GM21515 (cell line): ENCODE measurements at regions not wholly inside any gene's neighbourhood (a gene's known extent, or its start where the extent isn't known, plus 50 kb on each side); places are given as distances from the start of the nearest gene placed in this dataset.
"Not testable (repeated sequence)": the region's sequence is repeated elsewhere in the genome, so short reads cannot be mapped to it uniquely, and the experiment has no call there.

Experiments used
- ATAC-seq: cut with Tn5 transposase; IDR thresholded peaks from one replicate; pipeline ENCODE4 v1.9.1; 2021; ENCODE audit not compliant: unreplicated experiment

DNA sequence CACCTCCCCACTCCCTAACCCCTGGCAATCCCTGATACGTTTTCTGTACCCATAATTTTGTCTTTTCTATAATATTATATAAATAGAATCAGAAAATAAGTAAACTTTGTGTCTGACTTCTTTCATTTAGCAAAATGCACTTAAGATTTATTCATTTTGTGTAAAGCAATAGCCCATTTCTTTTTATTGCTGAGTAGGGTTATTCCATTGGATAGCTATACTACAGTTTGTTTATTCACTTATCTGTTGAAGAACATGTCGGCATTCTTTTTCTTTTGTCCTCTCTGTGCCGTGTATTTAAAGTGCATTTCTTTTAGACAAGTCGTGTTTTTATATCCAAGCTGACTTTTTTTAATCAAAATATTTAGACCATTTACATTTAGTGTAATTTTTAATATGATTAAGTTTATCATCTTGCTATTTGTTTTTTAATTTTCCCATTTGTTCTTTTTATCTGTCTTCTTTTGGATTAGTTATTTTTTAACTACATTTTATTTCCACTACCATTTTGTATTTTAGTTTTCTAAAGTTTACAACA lies 176.4 kb upstream of the TSHZ3 start:
- no peak for ATAC-seq

DNA sequence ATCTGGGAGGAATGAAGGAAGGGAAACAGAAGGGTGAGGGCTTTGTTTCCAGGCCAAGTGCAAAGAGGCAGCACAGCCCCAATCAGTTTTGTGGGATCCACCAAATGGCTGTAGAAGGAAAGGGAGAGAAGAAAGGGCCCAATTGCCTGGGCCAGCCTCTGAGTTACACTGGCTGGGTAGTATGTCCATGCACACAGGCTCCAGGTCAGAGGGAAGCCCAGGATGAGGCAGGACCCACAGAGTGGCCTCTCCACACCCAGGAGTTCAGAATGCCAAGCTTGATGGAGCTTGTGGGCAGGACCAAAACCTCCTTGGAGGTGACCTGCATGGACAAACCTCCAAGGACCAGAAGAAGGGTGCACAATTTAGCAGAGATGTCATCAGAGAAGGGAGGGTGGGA lies 178.2 kb upstream of the TSHZ3 start:
- ATAC-seq = no peak

DNA sequence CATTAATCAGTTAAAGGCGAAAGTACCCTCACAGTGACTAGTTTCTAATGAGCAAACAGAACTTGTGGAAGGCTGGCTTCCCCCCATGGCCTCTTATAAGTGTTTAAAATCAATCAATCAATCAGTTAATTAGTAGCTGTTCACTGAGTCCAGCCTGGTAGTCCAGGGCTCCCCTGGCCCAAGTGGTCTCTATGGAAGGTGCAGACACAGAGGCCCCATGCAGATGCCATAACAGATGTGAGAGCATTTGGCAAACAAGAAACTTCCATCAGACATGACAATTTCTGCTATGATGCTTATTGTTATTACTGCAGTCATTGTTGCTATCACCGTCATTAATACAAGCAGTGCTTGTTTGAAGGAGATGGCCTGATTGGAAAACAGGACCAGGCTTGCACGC lies 179.0 kb upstream of the TSHZ3 start:
- ATAC-seq = no peak

DNA sequence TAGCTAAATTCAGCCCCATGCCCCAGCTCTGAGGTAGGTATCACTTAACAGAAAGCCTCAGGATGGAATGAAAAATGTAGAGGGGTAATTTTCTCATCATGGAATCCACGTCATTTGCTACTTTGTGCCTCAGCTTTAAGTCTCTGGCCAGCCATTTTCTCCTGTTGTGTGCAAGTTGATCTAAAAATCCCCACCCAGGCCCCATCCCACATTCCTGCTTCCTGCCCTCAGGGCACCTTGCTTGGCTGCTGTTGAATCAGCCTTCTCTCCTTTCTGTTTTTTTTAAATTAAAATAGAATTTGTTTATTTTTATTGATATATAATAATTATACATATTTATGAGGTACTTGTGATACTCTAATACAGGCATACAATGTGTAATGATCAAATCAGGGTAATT lies 179.9 kb upstream of the TSHZ3 start:
- no peak for ATAC-seq

DNA sequence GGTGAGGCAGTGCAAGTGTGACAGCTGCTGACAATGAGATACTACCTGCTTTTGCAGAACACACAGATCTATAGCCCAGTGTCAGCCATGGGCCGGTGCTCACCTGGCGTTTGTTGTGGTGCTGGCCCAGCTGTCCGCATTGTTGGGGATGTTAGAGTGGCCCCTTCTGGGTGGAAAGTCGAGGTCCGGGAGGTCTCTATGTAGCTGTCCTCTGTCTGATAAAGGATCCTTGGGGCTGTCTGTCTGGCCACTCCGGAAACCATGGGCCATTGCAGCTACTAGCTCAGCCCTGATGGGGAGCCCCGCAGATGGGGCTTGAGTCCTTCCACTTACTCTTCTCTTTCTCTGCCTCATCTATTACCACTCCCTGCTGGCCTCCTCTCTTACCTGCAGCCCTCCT lies 181.5 kb upstream of the TSHZ3 start:
- no peak for ATAC-seq

DNA sequence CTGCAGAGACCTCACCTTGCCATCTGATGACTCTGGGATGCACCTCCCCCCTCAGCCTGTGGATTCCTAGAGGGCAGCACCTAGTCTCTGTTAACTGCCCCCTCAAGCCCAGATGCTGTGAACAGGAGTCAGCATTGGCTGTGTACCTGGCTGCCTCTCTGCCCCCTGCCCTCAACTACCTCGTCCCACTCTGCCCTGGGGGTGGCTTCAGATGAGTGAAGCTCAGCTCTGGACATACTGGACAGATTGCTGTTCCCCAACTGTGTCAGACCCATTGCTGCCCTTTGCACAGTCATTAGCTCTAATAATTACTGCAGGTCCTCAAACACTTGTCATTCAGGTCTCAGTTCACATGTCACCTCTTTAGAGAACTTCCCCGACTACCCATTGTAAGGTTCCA lies 182.1 kb upstream of the TSHZ3 start:
- no peak for ATAC-seq

DNA sequence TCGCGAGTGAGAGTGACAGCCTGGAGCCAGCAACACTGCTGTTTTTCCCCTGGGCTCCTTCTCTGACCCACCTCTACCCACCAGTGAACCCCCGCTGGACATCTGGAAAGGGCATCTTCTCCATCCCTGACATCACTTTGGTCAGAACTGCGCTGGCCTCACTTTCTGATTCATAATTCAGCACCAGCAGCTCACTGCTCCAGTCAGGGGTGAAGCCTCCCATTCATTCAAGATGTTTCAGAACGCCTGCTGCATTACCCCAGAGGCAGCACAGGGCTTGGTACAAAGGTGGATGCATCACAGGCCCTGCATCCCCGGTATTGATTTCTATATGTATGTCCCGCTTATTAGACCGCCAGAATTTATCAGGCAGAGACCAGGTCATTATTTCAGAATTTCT lies 182.8 kb upstream of the TSHZ3 start:
- ATAC-seq = no peak

DNA sequence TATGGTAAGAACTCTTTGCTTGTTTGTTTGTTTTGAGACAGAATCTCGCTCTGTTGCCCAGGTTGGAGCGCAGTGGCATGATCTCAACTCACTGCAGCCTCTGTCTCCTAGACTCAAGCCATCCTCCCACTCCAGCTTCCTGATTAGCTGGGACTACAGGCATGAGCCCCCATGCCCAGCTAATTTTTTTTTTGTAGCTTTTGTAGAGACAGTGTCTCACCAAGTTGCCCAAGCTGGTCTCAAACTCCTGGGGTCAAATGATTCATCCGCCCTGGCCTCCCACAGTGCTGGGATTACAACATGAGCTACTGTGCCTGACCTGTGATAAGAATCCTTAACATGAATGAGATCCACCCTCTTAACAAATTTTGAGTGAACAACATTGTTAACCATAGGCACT lies 183.9 kb upstream of the TSHZ3 start:
- no peak for ATAC-seq

DNA sequence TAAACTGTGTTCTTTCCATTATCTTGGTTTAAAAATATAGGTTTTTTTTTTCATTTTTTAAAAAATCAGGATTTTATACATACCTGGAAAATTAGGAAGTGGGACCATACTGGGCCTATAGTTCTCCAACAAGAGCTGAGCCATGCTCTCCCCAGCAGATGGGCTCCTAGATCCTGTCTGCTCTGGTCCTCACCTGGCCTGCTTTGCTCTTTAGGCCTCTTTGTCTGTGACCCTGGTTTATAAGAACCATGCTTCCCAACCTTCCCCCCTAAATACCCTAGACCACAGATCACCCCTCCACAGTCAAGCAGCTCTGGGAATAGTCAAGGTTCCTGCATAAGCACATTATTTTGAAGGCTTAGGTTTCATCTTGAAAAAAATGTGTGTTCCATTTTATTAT lies 185.0 kb upstream of the TSHZ3 start:
- ATAC-seq = no peak

DNA sequence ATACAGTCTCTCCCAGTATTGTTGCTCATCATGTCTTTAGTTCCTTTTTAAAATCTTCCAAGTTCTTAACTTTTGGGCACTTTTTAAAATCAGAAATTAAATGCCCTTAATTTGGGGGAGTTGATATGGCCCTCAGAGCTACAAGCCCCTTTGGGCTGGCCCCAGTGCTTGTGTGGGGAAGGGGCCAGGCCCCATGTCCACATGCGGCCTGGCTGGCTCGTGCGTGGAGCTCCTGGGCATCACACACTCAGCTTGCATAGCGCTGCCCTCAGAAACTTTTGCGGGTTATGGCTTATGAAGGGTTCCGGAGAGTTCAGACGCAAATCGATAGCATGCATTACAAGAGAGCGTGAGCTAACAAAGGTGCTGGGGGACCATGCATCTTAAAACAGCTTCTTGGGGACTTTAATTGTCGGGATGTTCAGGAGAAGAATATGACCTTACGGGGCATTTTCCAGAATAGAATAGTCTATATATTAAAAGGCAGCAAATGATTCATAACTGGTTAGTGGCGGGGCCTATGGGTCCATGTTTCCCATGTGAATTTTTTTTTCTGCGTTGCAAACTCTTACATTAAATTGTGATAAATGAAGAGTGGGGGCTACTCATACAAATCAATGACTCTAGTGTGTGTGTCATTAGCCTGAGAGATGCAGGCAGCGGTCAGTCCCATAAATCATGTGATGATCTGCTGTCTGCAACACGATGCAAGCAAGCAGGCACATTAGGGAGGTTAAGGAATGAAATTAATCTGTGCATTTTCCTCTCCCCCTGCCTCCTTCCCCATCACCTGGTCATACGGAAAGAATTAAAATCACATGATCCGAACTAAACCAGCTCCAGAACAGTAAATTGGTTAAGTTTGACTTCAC lies 185.8 kb upstream of the TSHZ3 start:
- no peak for ATAC-seq

DNA sequence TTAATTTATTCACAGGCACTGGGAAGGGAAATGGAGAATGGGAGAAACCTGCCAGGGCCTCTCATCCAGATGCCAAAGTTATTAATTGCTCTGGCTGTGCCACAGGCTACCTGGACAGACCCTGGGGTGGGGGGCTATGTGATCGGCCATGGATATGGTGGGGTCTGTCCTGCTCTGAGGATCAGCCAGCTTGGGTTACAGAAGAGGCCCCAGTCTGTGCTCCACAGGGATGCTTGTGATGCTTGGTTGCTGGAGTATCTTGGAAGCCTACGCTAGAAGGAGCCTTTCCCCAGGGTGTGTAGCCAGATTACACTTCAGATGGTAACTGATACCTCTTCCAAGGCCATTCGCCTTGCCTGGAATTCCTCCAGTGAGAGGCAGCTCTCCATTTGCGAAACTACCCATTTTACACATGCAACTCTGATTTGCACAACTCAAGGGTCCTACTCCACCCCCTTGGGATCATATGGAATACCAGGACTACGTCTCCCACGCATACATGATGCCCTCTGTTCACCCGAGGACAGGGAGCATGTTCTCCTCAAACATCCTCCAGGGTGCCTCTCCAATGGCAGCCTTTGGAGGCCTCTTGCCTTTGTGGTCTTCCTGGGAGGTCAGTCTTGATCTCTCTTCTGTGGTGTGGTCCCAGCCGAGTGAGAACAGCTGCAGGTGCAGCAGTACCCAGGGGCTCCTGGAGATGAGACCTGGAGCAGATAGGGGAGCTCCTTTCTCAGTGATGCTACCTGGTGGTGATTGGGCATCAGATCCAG lies 186.6 kb upstream of the TSHZ3 start:
- no peak for ATAC-seq

DNA sequence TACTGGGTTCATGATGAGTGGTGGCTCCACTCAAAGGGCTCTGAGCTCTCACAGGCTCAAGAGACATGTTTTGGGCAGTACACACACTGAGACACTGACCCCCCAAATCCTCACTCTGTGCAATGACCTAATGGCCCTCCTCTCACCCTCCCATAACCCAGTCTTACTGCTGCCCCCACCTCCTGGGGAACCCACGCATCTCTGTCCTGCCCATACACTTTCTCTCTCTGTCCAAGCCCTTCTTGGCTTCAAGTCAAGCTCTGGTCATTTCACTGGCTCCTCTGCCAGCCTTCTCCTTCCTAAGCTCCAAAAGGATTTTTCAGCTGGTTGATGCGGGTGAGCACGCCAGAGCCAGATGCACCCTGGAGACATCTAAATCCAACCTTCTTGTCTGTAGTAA lies 187.9 kb upstream of the TSHZ3 start:
- ATAC-seq = no peak

DNA sequence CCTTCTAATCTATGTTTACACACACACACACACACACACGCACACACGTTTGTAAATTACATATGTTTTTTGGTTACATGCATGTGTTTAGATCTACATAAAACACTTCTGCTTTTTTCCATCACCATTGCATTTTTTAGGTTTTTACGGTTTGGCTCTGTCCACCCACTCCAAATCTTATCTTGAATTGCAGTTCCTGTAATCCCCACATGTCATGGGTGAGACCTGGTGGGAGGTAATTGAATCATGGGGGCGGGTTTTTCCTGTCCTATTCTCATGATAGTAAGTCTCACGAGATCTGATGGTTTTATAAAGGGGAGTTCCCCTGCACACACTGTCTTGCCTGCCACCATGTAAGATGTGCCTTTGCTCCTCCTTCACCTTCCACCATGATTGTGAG lies 188.7 kb upstream of the TSHZ3 start:
- ATAC-seq = not testable (repeated sequence)

DNA sequence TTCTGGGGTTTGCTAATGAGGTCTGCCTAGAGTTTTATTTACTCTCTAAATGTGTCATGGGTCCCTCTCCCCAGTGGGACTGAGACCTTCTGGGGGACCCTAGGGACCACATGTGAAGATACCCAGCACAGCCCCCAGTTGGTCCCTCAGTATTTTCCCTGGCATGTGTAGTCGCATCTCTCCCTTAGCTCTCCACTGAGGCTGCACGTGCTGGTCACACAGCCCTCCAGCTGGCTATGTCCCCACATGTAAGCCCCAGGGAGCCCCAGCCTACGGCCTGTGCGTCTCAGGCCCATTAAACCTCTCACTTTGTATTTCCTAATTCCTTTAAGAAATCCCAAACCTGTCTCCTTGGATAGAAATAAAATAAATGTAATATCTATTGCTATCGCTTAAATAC lies 189.6 kb upstream of the TSHZ3 start:
- no peak for ATAC-seq

DNA sequence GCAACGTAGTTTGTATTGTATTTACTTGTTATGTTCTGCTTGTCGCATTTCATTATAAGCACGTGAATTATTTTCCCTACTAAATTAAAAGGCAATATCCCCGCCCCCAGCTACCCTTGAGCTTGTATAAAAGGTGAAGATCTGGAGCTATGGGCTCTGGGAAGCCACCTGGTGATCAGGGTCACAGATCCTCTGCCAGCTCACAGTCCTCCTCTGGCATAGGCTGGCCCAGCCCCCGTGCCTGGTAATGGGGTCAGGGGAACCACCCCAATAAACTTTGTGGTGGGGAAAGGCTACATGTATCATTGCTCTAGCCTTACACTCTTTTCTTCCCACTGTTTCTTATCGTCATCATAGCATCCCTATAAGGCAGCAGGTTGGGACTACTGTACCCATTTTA lies 190.2 kb upstream of the TSHZ3 start:
- no peak for ATAC-seq

DNA sequence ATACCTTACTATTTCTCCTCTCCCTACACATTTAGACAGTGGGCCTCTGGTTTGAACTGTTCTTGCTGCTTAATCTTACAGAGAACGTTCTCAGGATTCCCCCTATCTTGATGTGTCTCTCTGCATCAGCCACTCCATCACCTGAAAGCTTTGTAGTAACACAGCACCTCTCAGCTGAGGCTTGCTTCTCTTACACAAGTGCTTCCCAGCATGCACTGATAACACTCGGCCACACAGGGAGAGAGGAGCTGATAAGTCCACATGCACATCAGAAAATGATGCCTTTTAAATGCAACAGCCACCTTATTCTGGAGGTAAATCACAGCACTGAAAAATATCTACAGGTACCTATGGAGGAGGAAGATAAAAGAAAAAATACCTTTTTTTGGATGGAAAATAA lies 192.2 kb upstream of the TSHZ3 start:
- ATAC-seq = no peak

DNA sequence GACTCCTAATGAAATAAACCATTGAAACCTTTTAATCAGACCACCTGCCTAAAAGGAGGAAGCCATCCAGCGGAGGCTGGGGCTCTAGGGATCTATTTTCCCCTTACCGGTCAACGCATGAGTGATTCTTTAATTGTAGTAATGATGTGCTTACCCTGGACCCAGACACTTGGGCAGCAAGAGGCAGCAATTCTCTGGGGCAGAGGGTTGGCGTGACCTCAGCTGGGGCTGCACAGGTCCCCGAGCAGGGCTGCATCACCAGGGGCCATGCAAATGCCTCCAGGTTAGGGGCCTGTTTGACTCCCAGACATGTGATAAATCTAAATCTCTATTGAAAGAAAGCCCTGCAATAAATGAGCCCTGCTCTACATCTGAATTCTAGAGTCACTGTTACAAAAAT lies 194.2 kb upstream of the TSHZ3 start:
- ATAC-seq = no peak

DNA sequence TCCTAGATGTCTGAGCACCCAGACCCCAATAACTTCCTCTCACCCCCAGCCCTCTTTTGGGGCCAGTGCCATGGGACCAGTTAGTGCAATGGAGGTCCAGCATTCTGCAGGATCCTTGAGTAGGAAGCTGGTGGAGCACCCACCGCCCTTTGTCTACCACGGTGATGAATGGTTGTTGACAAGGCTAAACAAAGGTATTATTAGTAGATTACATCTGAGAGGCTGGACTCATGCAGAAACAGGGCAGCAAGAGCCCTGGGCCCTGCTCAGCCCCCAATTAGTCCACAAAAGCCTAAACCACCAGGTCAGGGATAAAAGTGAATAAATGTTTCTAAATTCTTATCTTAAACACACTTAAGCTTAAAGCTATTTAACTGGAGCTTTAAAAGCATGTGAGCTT lies 196.5 kb upstream of the TSHZ3 start:
- ATAC-seq = no peak

DNA sequence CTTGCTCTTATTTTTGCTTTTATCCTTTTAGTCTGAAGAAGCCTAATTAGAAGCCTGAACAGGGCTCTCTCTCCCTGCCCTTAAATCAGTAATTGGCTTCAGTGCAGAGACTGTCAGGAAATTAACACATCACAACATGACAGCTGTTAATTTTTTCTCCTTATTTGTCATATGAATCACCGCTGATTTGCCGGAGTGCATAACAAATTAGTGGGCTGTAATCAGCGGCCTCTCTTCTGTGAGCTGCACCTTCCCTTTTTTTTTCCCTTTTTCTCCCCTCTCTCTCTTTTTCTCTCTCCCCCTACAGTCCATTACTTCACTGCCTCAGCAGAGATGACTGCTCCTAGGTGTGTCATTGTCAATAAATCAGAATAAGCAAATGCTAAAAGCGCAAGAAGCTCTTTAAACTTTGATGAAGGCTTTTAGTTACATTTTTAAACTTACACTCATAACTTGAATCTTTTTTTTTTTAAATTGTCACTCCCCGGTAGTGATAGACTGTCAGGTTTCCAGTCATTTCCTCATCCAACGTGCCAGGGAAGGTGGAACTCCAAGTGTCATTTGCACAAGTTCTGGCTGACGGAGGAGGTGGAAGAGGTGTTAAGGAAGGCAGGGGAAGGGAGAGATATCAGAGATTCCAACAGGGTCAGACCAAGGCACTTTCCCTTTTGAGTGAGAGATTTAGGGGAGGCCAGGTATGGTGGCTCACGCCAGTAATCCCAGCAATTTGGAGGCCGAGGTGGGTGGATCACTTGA lies 197.1 kb upstream of the TSHZ3 start:
- no peak for ATAC-seq

DNA sequence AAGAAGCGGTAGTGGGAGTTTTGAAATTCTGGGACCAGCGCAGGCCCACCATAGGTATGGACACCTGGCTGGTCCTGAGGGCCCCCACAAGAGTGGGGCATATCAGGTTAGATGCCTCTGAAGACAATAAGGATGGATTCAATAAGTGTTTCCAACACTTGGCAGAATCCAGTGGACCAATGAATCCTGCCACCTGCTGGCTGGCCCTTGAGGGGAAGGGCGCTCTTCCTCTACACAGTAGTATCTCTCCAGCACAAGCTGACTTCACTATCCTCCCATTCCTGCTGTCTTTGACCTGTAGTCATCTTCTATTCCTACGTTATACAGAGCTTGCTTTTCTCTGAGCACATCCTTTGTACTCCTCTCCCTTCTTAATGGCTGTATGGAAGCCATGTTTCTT lies 199.7 kb upstream of the TSHZ3 start:
- ATAC-seq = no peak

DNA sequence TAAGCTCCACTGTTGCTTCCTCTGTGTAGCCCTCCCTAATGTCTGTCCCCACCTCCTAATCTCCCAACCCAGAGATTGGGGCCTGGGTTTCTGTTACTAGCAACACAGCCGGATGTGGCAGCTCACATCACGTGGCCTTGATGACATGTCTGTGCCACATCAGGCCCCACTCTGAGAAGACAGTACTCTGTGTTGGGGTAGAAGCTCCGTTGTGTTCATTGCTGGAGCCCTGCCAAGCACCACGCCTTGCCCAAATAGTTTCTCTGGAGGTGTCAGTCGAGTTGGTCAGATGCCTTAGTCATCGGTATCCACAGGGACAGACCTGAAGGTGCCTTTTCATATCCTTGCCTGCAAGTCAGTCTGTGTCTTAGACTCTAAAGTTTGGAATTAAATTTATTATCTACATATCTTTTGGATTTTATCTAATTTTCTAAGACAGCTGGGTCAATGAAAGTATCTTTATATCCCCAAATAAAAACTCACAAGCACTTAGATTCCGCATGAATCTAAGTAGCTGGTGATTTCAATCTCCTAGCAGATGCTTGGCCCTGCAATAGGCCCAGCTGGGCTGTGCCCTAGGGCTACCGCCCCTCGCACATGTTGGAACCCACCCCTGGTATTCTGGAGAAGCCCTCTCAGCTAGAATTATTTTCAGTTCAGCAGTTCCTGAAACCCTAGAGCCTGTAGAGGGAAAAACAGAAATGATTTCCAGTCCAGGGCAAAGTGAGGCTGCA lies 204.0 kb upstream of the TSHZ3 start:
- ATAC-seq = no peak
